OCI-LY1 (cell line): ENCODE measurements at regions not wholly inside any gene's neighbourhood (a gene's known extent, or its start where the extent isn't known, plus 50 kb on each side); places are given as distances from the start of the nearest gene placed in this dataset.

ENCODE experiments used
- CTCF ChIP-seq: fragments of 200-600 bp; sonication (generic), shearing (Covaris generic); IDR thresholded peaks from 2 replicates; pipeline ENCODE4 v1.5.1; 2017; ENCODE audit warnings: mild to moderate bottlenecking, antibody characterized with exemption, low read length, moderate library complexity, mixed read lengths
- EZH2 ChIP-seq: fragments of 200-600 bp; sonication (generic), shearing (Covaris generic); IDR thresholded peaks from 2 replicates; pipeline ENCODE4 v1.8.0; 2017; ENCODE audit warnings: borderline replicate concordance, mixed run types, mild to moderate bottlenecking, antibody characterized with exemption, low read length, moderate library complexity, mixed read lengths

GRCh38 chr6:71556141-71556540, 267.5 kb downstream of the OGFRL1 start:
- TF ChIP-seq EZH2 (no peak), CTCF (no peak)
